ENCODE measurements at regions not wholly inside any gene's neighbourhood (a gene's known extent, or its start where the extent isn't known, plus 50 kb on each side); places are given as distances from the start of the nearest gene placed in this dataset.

- Histone ChIP-seq H3K27me3 (ENCODE audit: insufficient read depth, low read length) (no peaks in the 10 kb centered on the region), H3K4me3 (ENCODE audit: low read length) (peak overlapping the region; percentile 4), H2AFZ (ENCODE audit: low read depth, low read length) (peak overlapping the region; percentile 74), H3K4me1 (ENCODE audit: insufficient read depth, low read length) (peaks cover 9% of the 10 kb centered on the region), H3K9me3 (ENCODE audit: low read length) (no peaks in the 10 kb centered on the region), H3K36me3 (ENCODE audit: insufficient read depth, low read length) (no peaks in the 10 kb centered on the region)
These were observed 95.2 kb upstream of the EGR2 start for GRCh38 chr10:62911210-62911963.

DNA sequence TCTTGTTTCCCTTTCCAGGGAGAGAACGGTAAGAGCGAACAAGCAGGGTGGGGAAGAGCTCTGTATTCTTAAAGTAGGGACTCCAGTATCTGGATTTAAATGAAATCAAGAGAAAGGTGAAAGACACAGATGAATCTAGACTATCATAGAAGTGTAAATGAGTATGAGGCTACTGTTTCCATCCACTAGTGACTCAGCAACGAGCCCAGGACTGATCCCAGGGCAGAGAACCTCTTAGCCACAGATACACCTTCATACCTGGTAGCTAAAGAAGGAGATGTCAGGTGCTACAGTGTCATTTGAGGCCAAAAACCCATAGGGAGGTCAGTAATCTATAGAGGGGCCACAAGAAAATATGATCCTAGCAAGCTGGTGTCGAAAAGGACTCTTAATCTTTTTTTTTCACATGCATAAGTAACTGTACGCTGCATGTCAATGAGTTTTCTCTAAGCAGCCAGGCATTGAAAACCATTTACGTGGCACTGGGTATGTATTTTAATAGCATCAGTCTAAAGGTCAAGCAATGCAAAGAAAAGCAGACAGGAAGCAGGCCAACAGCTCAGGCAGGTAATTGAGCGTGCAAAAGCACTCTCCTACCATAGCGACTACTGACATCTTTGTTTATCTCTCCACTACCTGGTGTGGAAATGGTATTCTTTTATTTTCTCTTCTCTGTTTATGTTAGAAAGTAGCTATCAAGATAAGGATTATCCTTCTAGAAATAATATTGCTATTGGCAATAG is 91.5 kb upstream of the EGR2 start:
- Histone ChIP-seq H2AFZ (ENCODE audit: low read depth, low read length) (no peak overlapping the region), H3K4me3 (ENCODE audit: low read length) (no peak overlapping the region), H3K27me3 (ENCODE audit: insufficient read depth, low read length) (no peaks in the 10 kb centered on the region), H3K36me3 (ENCODE audit: insufficient read depth, low read length) (no peaks in the 10 kb centered on the region), H3K9me3 (ENCODE audit: low read length) (no peaks in the 10 kb centered on the region), H3K4me1 (ENCODE audit: insufficient read depth, low read length) (peaks cover 9% of the 10 kb centered on the region)

- H3K27me3 ChIP-seq (ENCODE audit: insufficient read depth, low read length), result no peaks in the 10 kb centered on the region
- no peak overlapping the region for H3K4me3 ChIP-seq (ENCODE audit: low read length)
- no peaks in the 10 kb centered on the region for H3K4me1 ChIP-seq (ENCODE audit: insufficient read depth, low read length)
- no peaks in the 10 kb centered on the region for H3K9me3 ChIP-seq (ENCODE audit: low read length)
- H2AFZ ChIP-seq (ENCODE audit: low read depth, low read length), result no peak overlapping the region
- H3K36me3 ChIP-seq (ENCODE audit: insufficient read depth, low read length), result no peaks in the 10 kb centered on the region
These were observed 88.2 kb upstream of the EGR2 start for GRCh38 chr10:62904281-62904875.

DNA sequence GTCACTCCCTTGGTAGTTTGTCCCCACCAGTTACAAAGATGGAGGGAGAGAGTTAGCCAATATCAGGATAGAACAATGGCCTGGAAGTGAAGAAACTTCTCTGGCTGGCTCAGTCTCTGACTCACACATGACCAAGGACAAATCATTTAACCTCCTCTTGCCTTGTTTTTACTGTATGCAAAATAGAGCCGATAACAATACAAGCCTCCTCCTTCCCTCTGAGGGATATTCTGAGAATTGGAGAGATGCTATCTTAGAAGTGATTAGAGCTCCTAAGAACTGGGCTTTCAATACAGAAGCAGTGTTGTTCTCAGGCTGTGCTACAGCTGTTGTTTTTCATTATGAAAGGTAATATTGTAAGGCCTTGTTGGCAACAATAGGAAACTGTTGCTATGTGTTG is 87.7 kb upstream of the EGR2 start:
- no peaks in the 10 kb centered on the region for H3K9me3 ChIP-seq (ENCODE audit: low read length)
- no peak overlapping the region for H3K4me3 ChIP-seq (ENCODE audit: low read length)
- H2AFZ ChIP-seq (ENCODE audit: low read depth, low read length), result no peak overlapping the region
- no peaks in the 10 kb centered on the region for H3K4me1 ChIP-seq (ENCODE audit: insufficient read depth, low read length)
- H3K36me3 ChIP-seq (ENCODE audit: insufficient read depth, low read length), result no peaks in the 10 kb centered on the region
- H3K27me3 ChIP-seq (ENCODE audit: insufficient read depth, low read length), result no peaks in the 10 kb centered on the region

GRCh38 chr10:62900829-62901571 is 84.8 kb upstream of the EGR2 start:
- no peaks in the 10 kb centered on the region for H3K9me3 ChIP-seq (ENCODE audit: low read length)

GRCh38 chr10:62899311-62899710 is 83.1 kb upstream of the EGR2 start:
- Histone ChIP-seq H2AFZ (ENCODE audit: low read depth, low read length) (no peak overlapping the region), H3K9me3 (ENCODE audit: low read length) (no peaks in the 10 kb centered on the region)

More at GRCh38 chr10:62900829-62901571, 84.8 kb upstream of the EGR2 start:
- H3K4me1 ChIP-seq (ENCODE audit: insufficient read depth, low read length), result no peaks in the 10 kb centered on the region
- H3K27me3 ChIP-seq (ENCODE audit: insufficient read depth, low read length), result no peaks in the 10 kb centered on the region
- no peak overlapping the region for H2AFZ ChIP-seq (ENCODE audit: low read depth, low read length)
- H3K36me3 ChIP-seq (ENCODE audit: insufficient read depth, low read length), result no peaks in the 10 kb centered on the region
- H3K4me3 ChIP-seq (ENCODE audit: low read length), result no peak overlapping the region

GRCh38 chr10:62895063-62895462 is 78.9 kb upstream of the EGR2 start:
- Histone ChIP-seq H2AFZ (ENCODE audit: low read depth, low read length) (no peak overlapping the region), H3K4me3 (ENCODE audit: low read length) (no peak overlapping the region), H3K4me1 (ENCODE audit: insufficient read depth, low read length) (peaks cover 9% of the 10 kb centered on the region), H3K36me3 (ENCODE audit: insufficient read depth, low read length) (no peaks in the 10 kb centered on the region), H3K27me3 (ENCODE audit: insufficient read depth, low read length) (no peaks in the 10 kb centered on the region), H3K9me3 (ENCODE audit: low read length) (no peaks in the 10 kb centered on the region)

More at GRCh38 chr10:62899311-62899710, 83.1 kb upstream of the EGR2 start:
- no peaks in the 10 kb centered on the region for H3K36me3 ChIP-seq (ENCODE audit: insufficient read depth, low read length)
- H3K4me3 ChIP-seq (ENCODE audit: low read length), result no peak overlapping the region
- H3K27me3 ChIP-seq (ENCODE audit: insufficient read depth, low read length), result no peaks in the 10 kb centered on the region
- no peaks in the 10 kb centered on the region for H3K4me1 ChIP-seq (ENCODE audit: insufficient read depth, low read length)

DNA sequence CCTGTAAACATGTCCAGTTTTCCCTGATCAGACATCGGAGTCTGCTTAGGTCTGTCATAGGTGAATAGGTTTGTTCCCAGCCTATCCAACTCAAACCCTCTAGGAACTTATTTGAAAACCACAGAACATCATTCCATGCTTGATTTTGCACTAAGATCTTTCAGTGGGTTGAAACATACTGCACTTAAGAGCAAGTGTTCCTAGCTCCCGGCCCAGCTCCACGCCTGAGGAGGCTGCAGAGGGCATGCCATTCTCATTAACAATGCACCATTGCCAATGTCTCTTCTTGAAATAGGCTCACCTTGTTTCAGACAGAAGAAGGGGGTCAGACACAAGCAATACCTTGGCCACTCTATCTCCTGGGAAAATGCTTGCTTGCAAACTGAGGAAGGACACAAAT is 78.0 kb upstream of the EGR2 start:
- no peaks in the 10 kb centered on the region for H3K27me3 ChIP-seq (ENCODE audit: insufficient read depth, low read length)
- H3K4me1 ChIP-seq (ENCODE audit: insufficient read depth, low read length), result peaks cover 9% of the 10 kb centered on the region
- no peaks in the 10 kb centered on the region for H3K9me3 ChIP-seq (ENCODE audit: low read length)
- no peak overlapping the region for H2AFZ ChIP-seq (ENCODE audit: low read depth, low read length)
- H3K4me3 ChIP-seq (ENCODE audit: low read length), result no peak overlapping the region
- H3K36me3 ChIP-seq (ENCODE audit: insufficient read depth, low read length), result no peaks in the 10 kb centered on the region

- Histone ChIP-seq H3K36me3 (ENCODE audit: insufficient read depth, low read length) (no peaks in the 10 kb centered on the region), H3K27me3 (ENCODE audit: insufficient read depth, low read length) (no peaks in the 10 kb centered on the region), H3K9me3 (ENCODE audit: low read length) (no peaks in the 10 kb centered on the region), H3K4me1 (ENCODE audit: insufficient read depth, low read length) (peaks cover 9% of the 10 kb centered on the region), H2AFZ (ENCODE audit: low read depth, low read length) (no peak overlapping the region), H3K4me3 (ENCODE audit: low read length) (no peak overlapping the region)
These were observed 76.9 kb upstream of the EGR2 start for GRCh38 chr10:62893036-62893435.

DNA sequence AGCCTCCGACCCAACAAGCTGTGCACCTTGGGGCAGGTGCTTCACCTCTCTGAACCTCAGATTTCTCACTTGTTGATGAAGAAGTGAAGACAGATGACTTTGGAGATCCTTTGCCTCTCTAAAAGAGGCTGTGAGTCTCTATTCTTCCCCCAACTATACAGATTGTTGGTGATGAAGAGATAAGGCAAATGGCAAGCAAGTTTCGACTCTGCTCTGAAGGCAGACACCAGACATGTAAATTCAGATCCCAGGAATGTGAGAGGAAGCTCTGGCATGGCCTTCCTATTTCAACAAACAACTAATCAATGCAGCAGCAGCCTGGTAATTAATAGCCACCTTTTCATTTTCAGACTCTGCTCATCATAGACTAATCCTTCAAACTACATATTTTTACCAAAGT is 74.2 kb upstream of the EGR2 start:
- Histone ChIP-seq H3K36me3 (ENCODE audit: insufficient read depth, low read length) (no peaks in the 10 kb centered on the region), H3K4me3 (ENCODE audit: low read length) (no peak overlapping the region), H3K4me1 (ENCODE audit: insufficient read depth, low read length) (peaks cover 19% of the 10 kb centered on the region), H3K9me3 (ENCODE audit: low read length) (no peaks in the 10 kb centered on the region), H3K27me3 (ENCODE audit: insufficient read depth, low read length) (no peaks in the 10 kb centered on the region), H2AFZ (ENCODE audit: low read depth, low read length) (no peak overlapping the region)

DNA sequence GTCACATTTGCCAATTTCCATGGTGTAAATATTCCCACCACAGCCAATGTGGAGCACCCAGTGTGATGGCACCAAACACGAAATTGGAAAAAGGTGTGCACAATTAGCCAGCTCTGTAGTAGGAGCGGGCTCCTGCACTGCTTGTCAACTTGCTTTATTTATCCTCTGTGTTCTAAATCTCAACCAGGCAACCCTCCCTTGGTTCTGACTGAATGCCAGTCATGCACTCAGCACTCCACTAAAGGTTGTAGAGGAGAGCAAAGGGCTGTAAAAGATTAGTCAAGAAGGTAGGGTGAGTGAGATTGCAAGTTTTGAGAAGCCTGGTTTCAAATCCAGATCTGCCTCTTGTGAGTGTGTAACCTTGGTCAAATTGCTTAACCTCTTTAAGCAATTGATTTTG is 71.5 kb upstream of the EGR2 start:
- no peak overlapping the region for H3K4me3 ChIP-seq (ENCODE audit: low read length)
- H3K9me3 ChIP-seq (ENCODE audit: low read length), result no peaks in the 10 kb centered on the region
- H2AFZ ChIP-seq (ENCODE audit: low read depth, low read length), result no peak overlapping the region
- peaks cover 17% of the 10 kb centered on the region for H3K4me1 ChIP-seq (ENCODE audit: insufficient read depth, low read length)
- H3K27me3 ChIP-seq (ENCODE audit: insufficient read depth, low read length), result no peaks in the 10 kb centered on the region
- H3K36me3 ChIP-seq (ENCODE audit: insufficient read depth, low read length), result no peaks in the 10 kb centered on the region

DNA sequence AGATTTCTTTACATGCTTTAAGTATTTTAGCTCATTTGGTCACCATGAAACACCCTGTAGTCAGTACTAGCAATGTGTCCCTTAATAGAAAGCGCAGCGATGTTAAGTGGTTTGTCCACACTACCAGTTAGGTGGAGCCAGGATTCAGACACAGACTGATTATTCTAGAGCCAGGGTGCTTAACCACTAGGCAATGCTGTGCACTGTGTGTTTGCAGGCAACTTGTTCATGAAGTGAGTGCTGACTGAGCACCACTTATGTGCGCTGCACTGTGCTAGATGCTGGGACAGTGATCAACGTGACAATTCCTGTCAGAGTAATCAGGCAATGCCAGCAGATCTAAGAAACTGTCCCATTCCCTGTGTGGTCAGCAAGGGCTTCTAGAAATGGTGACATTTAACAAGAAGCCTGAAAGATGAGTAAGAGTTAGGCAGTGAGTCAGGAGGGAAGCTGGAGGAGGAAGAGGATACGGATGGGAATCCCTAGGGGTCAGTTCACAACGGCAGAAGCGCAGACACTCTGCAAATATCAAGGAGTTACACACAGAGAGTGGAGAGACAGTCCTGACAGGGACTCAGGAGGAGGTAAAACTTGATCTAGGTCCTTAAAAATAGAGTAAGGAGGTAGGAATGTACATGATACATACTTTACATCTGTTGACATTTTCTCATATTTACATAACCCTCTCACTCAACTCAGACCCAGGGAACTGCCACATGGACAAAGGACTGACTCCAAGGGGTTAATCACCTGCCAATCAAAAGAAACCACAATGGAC is 69.7 kb upstream of the EGR2 start:
- H3K4me3 ChIP-seq (ENCODE audit: low read length), result no peak overlapping the region
- H3K4me1 ChIP-seq (ENCODE audit: insufficient read depth, low read length), result peaks cover 10% of the 10 kb centered on the region
- no peaks in the 10 kb centered on the region for H3K27me3 ChIP-seq (ENCODE audit: insufficient read depth, low read length)
- H2AFZ ChIP-seq (ENCODE audit: low read depth, low read length), result no peak overlapping the region
- no peaks in the 10 kb centered on the region for H3K36me3 ChIP-seq (ENCODE audit: insufficient read depth, low read length)
- H3K9me3 ChIP-seq (ENCODE audit: low read length), result no peaks in the 10 kb centered on the region
